ENCODE measurements at regions not wholly inside any gene's neighbourhood (a gene's known extent, or its start where the extent isn't known, plus 50 kb on each side); places are given as distances from the start of the nearest gene placed in this dataset.

DNA sequence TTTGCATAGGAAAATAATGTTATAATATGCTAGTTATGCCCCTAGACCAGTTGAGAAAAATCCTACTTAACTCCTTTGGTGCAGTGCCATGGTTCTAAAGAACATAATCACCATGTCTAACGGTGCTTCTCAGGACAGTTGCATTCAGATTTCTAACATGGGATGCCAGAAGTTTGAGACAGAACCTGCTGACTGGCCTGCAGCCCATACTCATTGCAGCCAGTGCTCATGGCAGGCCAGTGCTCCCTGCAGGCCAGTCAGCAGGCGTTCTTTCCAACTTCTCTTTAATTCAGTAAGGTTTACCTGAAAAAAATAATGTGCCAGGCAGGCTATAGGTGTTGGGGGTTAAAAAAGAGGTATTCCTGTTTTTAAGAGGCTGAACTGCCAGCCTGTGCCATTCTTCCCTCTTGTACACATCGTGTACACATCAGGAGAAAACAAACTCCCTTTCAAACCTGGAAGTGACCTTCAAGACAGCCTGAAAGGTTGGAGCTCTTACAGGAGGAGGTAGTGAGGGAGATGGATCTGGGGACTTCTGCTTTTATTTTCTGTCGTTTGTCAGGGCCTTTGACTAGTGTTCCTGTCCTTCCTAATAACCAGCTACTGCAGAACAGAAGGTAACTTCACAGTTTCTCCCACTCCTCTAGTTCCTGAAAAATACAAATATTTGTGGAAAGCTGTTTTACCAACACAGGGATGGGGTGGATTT is 146.0 kb upstream of the MAGI3 start:
- no peak for FAIRE-seq
- H3K9ac ChIP-seq (ENCODE audit: insufficient read depth, low read depth, low read length): no peak overlapping the region
- H3K27me3 ChIP-seq (ENCODE audit: control insufficient read depth in 1 of 2, insufficient read depth in 2 of 2, low read length in 2 of 2): peaks cover 0 to 2% of the 10 kb centered on the region in 2 experiments; a peak in 3 of 5 replicates
- H3K4me2 ChIP-seq (ENCODE audit: low read depth, low read length): no peak overlapping the region
- POLR2A ChIA-PET: no interaction called here
- no TSS peak for BruUV-seq (replicated peaks)
- no peaks in the 10 kb centered on the region for H4K20me1 ChIP-seq (ENCODE audit: insufficient read depth, low read length)
- ATAC-seq: no peak; the same call in 2 of the 3 replicates
- H3K9me3 ChIP-seq (ENCODE audit: low read length): no peaks in the 10 kb centered on the region
- H3K4me1 ChIP-seq (ENCODE audit: insufficient read depth, low read length): no peaks in the 10 kb centered on the region
- WGBS (ENCODE audit: low lambda C conversion rate): 13% methylated on average over 4 of the region's 4 CpGs
- in situ Hi-C loops (cut with HindIII; ENCODE audit: extremely low pct_ligation_motif_present, low pct_unique_long_range_greater_than_20kb): no loop called here
- no peak for DNase-seq (ENCODE audit: low spot score)
- intact Hi-C loops (cut with micrococcal nuclease; ENCODE audit: unreplicated experiment): no loop called here
- no peak overlapping the region for H2AFZ ChIP-seq (ENCODE audit: low read length)
- no peaks in the 10 kb centered on the region for H3K36me3 ChIP-seq (replicated peaks in 1 of 2; ENCODE audit: control insufficient read depth in 1 of 2, insufficient read depth in 2 of 2, low read length in 2 of 2)
- TF ChIP-seq PAX8 (CRISPR knock-in tag; IDR thresholded peaks at IDR 0.05; ENCODE audit: borderline replicate concordance) (no peak), ZNF549 (CRISPR knock-in tag; IDR thresholded peaks at IDR 0.05) (no peak), ZNF224 (CRISPR knock-in tag; IDR thresholded peaks at IDR 0.05) (no peak), KDM6A (CRISPR knock-in tag; IDR thresholded peaks at IDR 0.05; ENCODE audit: low read depth) (no peak), ZNF562 (CRISPR knock-in tag; IDR thresholded peaks at IDR 0.05; ENCODE audit: borderline replicate concordance) (no peak), NBN (conservative IDR thresholded peaks at IDR 0.05) (no peak), THAP11 (CRISPR knock-in tag; IDR thresholded peaks at IDR 0.05) (no peak), NR1H2 (CRISPR knock-in tag; IDR thresholded peaks at IDR 0.05; ENCODE audit: borderline replicate concordance, low read depth) (no peak), ASH2L (IDR thresholded peaks at IDR 0.05; ENCODE audit: insufficient read length, low read depth, low read length) (no peak), ZNF747 (CRISPR knock-in tag; IDR thresholded peaks at IDR 0.05; ENCODE audit: borderline replicate concordance) (no peak), ZNF17 (CRISPR knock-in tag; IDR thresholded peaks at IDR 0.05) (no peak), TRIM24 (CRISPR knock-in tag; IDR thresholded peaks at IDR 0.05) (no peak), KDM2A (CRISPR knock-in tag; IDR thresholded peaks at IDR 0.05; ENCODE audit: borderline replicate concordance, low read depth) (no peak)
- TF ChIP-seq, protein P1, sequence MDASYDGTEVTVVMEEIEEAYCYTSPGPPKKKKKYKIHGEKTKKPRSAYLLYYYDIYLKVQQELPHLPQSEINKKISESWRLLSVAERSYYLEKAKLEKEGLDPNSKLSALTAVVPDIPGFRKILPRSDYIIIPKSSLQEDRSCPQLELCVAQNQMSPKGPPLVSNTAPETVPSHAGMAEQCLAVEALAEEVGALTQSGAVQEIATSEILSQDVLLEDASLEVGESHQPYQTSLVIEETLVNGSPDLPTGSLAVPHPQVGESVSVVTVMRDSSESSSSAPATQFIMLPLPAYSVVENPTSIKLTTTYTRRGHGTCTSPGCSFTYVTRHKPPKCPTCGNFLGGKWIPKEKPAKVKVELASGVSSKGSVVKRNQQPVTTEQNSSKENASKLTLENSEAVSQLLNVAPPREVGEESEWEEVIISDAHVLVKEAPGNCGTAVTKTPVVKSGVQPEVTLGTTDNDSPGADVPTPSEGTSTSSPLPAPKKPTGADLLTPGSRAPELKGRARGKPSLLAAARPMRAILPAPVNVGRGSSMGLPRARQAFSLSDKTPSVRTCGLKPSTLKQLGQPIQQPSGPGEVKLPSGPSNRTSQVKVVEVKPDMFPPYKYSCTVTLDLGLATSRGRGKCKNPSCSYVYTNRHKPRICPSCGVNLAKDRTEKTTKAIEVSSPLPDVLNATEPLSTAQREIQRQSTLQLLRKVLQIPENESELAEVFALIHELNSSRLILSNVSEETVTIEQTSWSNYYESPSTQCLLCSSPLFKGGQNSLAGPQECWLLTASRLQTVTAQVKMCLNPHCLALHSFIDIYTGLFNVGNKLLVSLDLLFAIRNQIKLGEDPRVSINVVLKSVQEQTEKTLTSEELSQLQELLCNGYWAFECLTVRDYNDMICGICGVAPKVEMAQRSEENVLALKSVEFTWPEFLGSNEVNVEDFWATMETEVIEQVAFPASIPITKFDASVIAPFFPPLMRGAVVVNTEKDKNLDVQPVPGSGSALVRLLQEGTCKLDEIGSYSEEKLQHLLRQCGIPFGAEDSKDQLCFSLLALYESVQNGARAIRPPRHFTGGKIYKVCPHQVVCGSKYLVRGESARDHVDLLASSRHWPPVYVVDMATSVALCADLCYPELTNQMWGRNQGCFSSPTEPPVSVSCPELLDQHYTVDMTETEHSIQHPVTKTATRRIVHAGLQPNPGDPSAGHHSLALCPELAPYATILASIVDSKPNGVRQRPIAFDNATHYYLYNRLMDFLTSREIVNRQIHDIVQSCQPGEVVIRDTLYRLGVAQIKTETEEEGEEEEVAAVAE (CRISPR knock-in tag; IDR thresholded peaks at IDR 0.05; ENCODE audit: borderline replicate concordance): no peak
- no peaks in the 10 kb centered on the region for H3K79me2 ChIP-seq (ENCODE audit: insufficient read depth, low read length)
- no peak overlapping the region for H3K27ac ChIP-seq (ENCODE audit: extremely low read length, insufficient read depth, low read length)
- CTCF ChIA-PET (ENCODE audit: low intra/inter-chr PET ratio, low total read pairs): no interaction called here
- H3K4me3 ChIP-seq (replicated peaks in 1 of 3; ENCODE audit: insufficient read depth in 1 of 3, low read depth in 2 of 3, low read length in 3 of 3): no peak overlapping the region
